ENCODE measurements at regions not wholly inside any gene's neighbourhood (a gene's known extent, or its start where the extent isn't known, plus 50 kb on each side); places are given as distances from the start of the nearest gene placed in this dataset.
"Not testable (repeated sequence)": the region's sequence is repeated elsewhere in the genome, so short reads cannot be mapped to it uniquely, and the experiment has no call there.

GRCh38 chr5:93349613-93350012 is 231.4 kb downstream of the NR2F1-AS1 start:
- no peaks in the 10 kb centered on the region for H3K4me1 ChIP-seq
- TF ChIP-seq POLR2A (IDR thresholded peaks at IDR 0.05) (no peak), EP300 (IDR thresholded peaks at IDR 0.05) (no peak), POLR2AphosphoS5 (IDR thresholded peaks at IDR 0.05) (no peak), CTCF (IDR thresholded peaks at IDR 0.05) (no peak)
- whole genome bisulfite sequencing, 2 donors (ENCODE audit: low coverage in 1 of 2) = 70 to 86% methylated on average over 3 of the region's 3 CpGs
- H3K27ac ChIP-seq = no peak overlapping the region
- no peak for ATAC-seq
- H3K36me3 ChIP-seq = no peaks in the 10 kb centered on the region
- no peak overlapping the region for H3K4me3 ChIP-seq
- H3K9me3 ChIP-seq = no peaks in the 10 kb centered on the region
- no peaks in the 10 kb centered on the region for H3K27me3 ChIP-seq

DNA sequence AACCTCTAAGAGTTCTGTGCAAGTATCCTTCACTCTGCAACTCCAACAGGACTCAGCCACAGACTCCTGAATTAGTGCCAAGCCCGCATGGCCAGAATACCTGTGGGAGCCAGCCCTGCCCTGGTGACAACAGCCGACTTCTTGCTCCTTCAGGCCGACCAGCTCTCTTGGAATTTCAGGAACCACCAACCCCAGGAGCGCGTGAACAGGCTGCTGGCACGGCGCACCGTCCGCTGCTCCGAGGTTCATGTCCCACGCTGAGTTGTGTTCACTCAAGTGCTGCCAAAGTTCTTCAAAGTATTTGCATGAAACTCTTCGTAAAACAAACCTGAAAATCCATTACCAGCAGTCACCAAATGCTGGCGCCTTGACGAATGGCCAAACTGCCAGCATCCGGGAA is 232.8 kb downstream of the NR2F1-AS1 start:
- no peak overlapping the region for H3K27ac ChIP-seq
- no peak for ATAC-seq
- no peaks in the 10 kb centered on the region for H3K27me3 ChIP-seq
- no peak overlapping the region for H3K4me3 ChIP-seq
- whole genome bisulfite sequencing, 2 donors (ENCODE audit: low coverage in 1 of 2) = 88 to 96% methylated on average over 4 to 6 of the region's 15 CpGs
- H3K4me1 ChIP-seq = no peaks in the 10 kb centered on the region
- TF ChIP-seq EP300 (IDR thresholded peaks at IDR 0.05) (no peak), CTCF (IDR thresholded peaks at IDR 0.05) (no peak), POLR2AphosphoS5 (IDR thresholded peaks at IDR 0.05) (no peak), POLR2A (IDR thresholded peaks at IDR 0.05) (no peak)
- H3K36me3 ChIP-seq = no peaks in the 10 kb centered on the region
- H3K9me3 ChIP-seq = no peaks in the 10 kb centered on the region

- not testable (repeated sequence) for H3K4me1 ChIP-seq, H3K9me3 ChIP-seq, H3K4me3 ChIP-seq, H3K27me3 ChIP-seq, H3K36me3 ChIP-seq, H3K27ac ChIP-seq, ATAC-seq
- WGBS, 2 donors (ENCODE audit: low coverage in 1 of 2) = 71 to 75% methylated on average over 1 of the region's 1 CpG
These were observed 234.2 kb downstream of the NR2F1-AS1 start for GRCh38 chr5:93346850-93347249.

- Histone ChIP-seq H3K36me3 (no peaks in the 10 kb centered on the region), H3K27me3 (no peaks in the 10 kb centered on the region), H3K4me3 (no peak overlapping the region), H3K9me3 (no peaks in the 10 kb centered on the region), H3K27ac (no peak overlapping the region), H3K4me1 (no peaks in the 10 kb centered on the region)
- ATAC-seq = no peak
- WGBS, 2 donors (ENCODE audit: low coverage in 1 of 2) = 80 to 83% methylated on average over 5 of the region's 5 CpGs
- no peak for TF ChIP-seq POLR2AphosphoS5 (IDR thresholded peaks at IDR 0.05)
- no peak for TF ChIP-seq POLR2A (IDR thresholded peaks at IDR 0.05)
These were observed 234.7 kb downstream of the NR2F1-AS1 start for GRCh38 chr5:93346301-93346700.

DNA sequence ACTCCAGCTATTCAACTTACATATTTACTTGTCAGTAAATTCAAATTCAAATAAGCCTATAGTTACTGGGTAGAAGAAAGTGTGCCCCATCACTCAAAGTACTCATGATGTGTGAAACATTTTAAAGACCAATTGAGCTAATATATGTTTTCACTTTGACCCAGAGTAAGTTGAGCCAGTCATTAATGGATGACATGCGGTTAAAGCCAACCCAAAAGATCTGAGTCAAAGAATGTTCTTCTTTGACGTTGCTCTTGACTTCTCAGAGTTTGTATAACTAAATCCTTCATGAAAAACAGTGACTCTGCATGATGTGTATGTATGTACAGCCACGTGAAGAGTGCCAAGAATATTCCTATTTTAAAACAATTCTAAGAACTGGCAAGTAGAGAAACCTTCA is 237.4 kb downstream of the NR2F1-AS1 start:
- no peak overlapping the region for H3K4me3 ChIP-seq
- H3K27me3 ChIP-seq = no peaks in the 10 kb centered on the region
- TF ChIP-seq CTCF (IDR thresholded peaks at IDR 0.05) = no peak
- H3K9me3 ChIP-seq = peaks cover 0 to 7% (median 0%) of the 10 kb centered on the region in 3 donors
- no peaks in the 10 kb centered on the region for H3K4me1 ChIP-seq
- ATAC-seq = no peak
- WGBS, 2 donors (ENCODE audit: low coverage in 1 of 2) = 58 to 68% methylated on average over 3 of the region's 3 CpGs
- no peak overlapping the region for H3K27ac ChIP-seq
- H3K36me3 ChIP-seq = no peaks in the 10 kb centered on the region

- H3K36me3 ChIP-seq = no peaks in the 10 kb centered on the region
- TF ChIP-seq EP300 (IDR thresholded peaks at IDR 0.05) = no peak
- no peak for TF ChIP-seq CTCF (IDR thresholded peaks at IDR 0.05)
- no peak for TF ChIP-seq POLR2AphosphoS5 (IDR thresholded peaks at IDR 0.05)
- TF ChIP-seq POLR2A (IDR thresholded peaks at IDR 0.05) = no peak
- no peak overlapping the region for H3K27ac ChIP-seq
- H3K4me1 ChIP-seq = no peaks in the 10 kb centered on the region
- ATAC-seq = no peak
- H3K4me3 ChIP-seq = no peak overlapping the region
- H3K27me3 ChIP-seq = no peaks in the 10 kb centered on the region
- H3K9me3 ChIP-seq = peaks cover 0 to 7% (median 0%) of the 10 kb centered on the region in 3 donors
- 73 to 88% methylated on average over 5 to 6 of the region's 6 CpGs for WGBS, 2 donors (ENCODE audit: low coverage in 1 of 2)
These were observed 238.4 kb downstream of the NR2F1-AS1 start for GRCh38 chr5:93342563-93343061.
